Psoas muscle (tissue), 7 donors: ENCODE measurements at regions not wholly inside any gene's neighbourhood (a gene's known extent, or its start where the extent isn't known, plus 50 kb on each side); places are given as distances from the start of the nearest gene placed in this dataset.

Experiments
- ATAC-seq, 4 donors: fragments of 200-7000 bp; cut with Tn5 transposase; one replicate each; pipeline ENCODE4 v1.9.1; 2020; ENCODE audit warnings: moderate library complexity in 3 of 4, mild to moderate bottlenecking in 2 of 4
- DNase-seq, 2 donors: peaks; one replicate each; pipeline ENCODE4 v3.0.0-alpha.2; 2020
- H3K27ac ChIP-seq: fragments of 200-600 bp; one replicate; pipeline ENCODE4 v1.8.0; 2022
- H3K27me3 ChIP-seq, 3 donors: fragments of 200-600 bp in 1 of 3; one replicate each; pipeline versions ENCODE4 v1.6.1 to v1.8.0; 2013 to 2022; ENCODE audit warnings: low read length in 2 of 3, mild to moderate bottlenecking in 2 of 3, moderate library complexity in 1 of 3; ENCODE audit not compliant: insufficient read depth in 3 of 3
- H3K36me3 ChIP-seq, 2 donors: fragments of 200-600 bp in 1 of 2; one replicate each; pipeline versions ENCODE4 v1.6.1 to v1.8.0; 2013 to 2022; ENCODE audit warnings: low read depth in 1 of 2, mild to moderate bottlenecking in 1 of 2, moderate library complexity in 1 of 2; ENCODE audit not compliant: insufficient read depth in 1 of 2
- H3K4me1 ChIP-seq: fragments of 200-600 bp; one replicate; pipeline ENCODE4 v1.8.0; 2022
- H3K4me3 ChIP-seq: fragments of 200-600 bp; one replicate; pipeline ENCODE4 v1.8.0; 2022; ENCODE audit warnings: mild to moderate bottlenecking
- H3K9me3 ChIP-seq: fragments of 200-600 bp; one replicate; pipeline ENCODE4 v1.8.0; 2022
- CTCF ChIP-seq: fragments of 200-600 bp; IDR thresholded peaks from one replicate; pipeline ENCODE4 v1.8.0; 2022; ENCODE audit warnings: antibody characterized with exemption
- WGBS, 3 donors: extraction: QIAGEN DNeasy Blood & Tissue Kit; methylation state at CpG; one replicate each; pipeline versions ENCODE4 v1.1.6 to v1.1.7; 2013; 5-methylcytosine and 5-hydroxymethylcytosine counted together
- intact Hi-C, 2 donors: fragments of 100-400 bp; cut with DNase I; formaldehyde crosslinking; loops; one replicate each; pipeline versions ENCODE4 v1.11.0 to v1.14.2; 2022
- donor health status: healthy with polysubstance abuse.
- donor health status: DM: no; HTN: no; CAD: no; lungs with moderate emphysema.
- donor health status: Bipolar disorder and iron deficiency.
- donor health status: healthy.
- donor health status: DM: yes; HTN: yes; CAD: no.
- donor health status: DM: no; HTN: no; CAD: no.
- donor health status: DM: yes; HTN: yes; CAD: no.

DNA sequence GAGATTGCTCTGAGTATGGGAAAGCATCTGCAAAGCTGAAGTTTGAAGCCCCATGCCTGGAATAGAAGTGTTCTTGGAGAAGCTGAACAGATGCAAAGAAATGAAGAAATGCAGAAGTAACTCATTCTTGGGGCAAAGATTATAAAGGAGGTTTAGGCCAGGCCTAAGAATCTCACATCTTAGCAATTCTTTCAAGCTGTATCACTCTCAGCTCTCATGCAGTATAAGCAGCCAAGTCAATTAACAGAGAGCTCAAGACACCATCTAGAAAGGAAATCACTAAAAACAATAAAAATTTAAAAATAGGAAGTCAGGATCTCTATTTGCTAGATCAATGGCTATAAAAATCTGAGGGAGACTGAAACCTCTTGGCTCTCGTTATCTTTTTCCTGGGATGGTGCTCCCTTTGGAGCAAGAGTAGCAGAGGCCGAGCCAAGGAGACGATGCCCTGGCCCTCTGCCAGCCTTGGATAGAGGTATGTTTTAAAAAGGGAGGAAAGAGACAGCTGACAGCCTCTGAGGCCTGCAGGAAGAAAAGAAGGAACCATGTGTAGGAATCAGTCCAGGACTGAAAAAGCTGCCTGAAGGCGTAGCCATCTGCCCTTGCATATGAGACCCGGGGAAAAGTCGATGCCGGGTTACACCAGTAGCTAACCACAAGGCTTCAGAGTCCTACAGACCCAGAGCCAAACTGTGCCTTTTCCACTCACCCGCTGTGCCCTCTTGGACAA is 229.8 kb downstream of the BLID start:
- DNase-seq (peak; percentile 52 to 66), ATAC-seq (peak in 2 of 4 donors; percentile 26 to 44)
- Histone ChIP-seq H3K36me3 (no peaks in the 10 kb centered on the region), H3K27ac (no peak overlapping the region), H3K4me1 (no peaks in the 10 kb centered on the region), H3K4me3 (no peak overlapping the region), H3K9me3 (no peaks in the 10 kb centered on the region), H3K27me3 (no peaks in the 10 kb centered on the region)
- no peak for TF ChIP-seq CTCF
- intact Hi-C loops = no loop called here
- 11 to 16% (median 11%) methylated on average over 8 of the region's 8 CpGs for WGBS, 3 donors

- intact Hi-C loops = no loop called here
- WGBS, 3 donors = 93 to 95% (median 95%) methylated on average over 2 of the region's 2 CpGs
- TF ChIP-seq CTCF = no peak
- Histone ChIP-seq H3K4me3 (no peak overlapping the region), H3K27ac (no peak overlapping the region), H3K36me3 (no peaks in the 10 kb centered on the region), H3K27me3 (no peaks in the 10 kb centered on the region), H3K4me1 (no peaks in the 10 kb centered on the region), H3K9me3 (no peaks in the 10 kb centered on the region)
- DNase-seq = no peak
- ATAC-seq = no peak
These were observed 231.4 kb downstream of the BLID start for GRCh38 chr11:121884626-121885025.

GRCh38 chr11:121881806-121882205 is 234.2 kb downstream of the BLID start:
- intact Hi-C loops = no loop called here
- 91 to 95% (median 94%) methylated on average over 4 of the region's 4 CpGs for WGBS, 3 donors

DNA sequence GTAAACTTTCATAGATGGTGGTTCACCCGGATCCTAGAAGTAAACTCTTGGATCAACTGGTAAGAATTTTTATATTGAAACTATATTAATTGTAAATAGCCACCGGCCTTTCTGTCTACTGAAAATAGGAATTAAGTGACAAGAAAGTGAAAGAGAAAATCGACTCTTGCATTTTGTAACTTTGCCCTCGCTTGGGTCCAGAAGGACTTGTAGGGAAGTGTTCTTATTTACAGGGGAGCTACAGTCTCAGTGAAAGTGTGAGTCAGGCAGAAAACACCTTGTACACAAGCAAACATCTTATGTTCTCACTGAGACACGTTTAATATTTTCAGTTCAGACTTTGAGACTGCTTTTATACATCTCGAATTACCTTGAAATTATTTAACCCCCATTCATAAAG is 238.9 kb downstream of the BLID start:
- Histone ChIP-seq H3K4me3 (no peak overlapping the region), H3K9me3 (no peaks in the 10 kb centered on the region), H3K36me3 (no peaks in the 10 kb centered on the region), H3K27ac (no peak overlapping the region), H3K27me3 (no peaks in the 10 kb centered on the region), H3K4me1 (peaks cover 12% of the 10 kb centered on the region)
- intact Hi-C loops = no loop called here
- ATAC-seq = no peak
- TF ChIP-seq CTCF = no peak
- WGBS, 3 donors = 81 to 88% (median 88%) methylated on average over 6 of the region's 6 CpGs
- no peak for DNase-seq

More at GRCh38 chr11:121881806-121882205, 234.2 kb downstream of the BLID start:
- Histone ChIP-seq H3K9me3 (no peaks in the 10 kb centered on the region), H3K4me3 (no peak overlapping the region), H3K27ac (no peak overlapping the region), H3K4me1 (no peaks in the 10 kb centered on the region), H3K27me3 (no peaks in the 10 kb centered on the region), H3K36me3 (no peaks in the 10 kb centered on the region)
- ATAC-seq = no peak
- TF ChIP-seq CTCF = no peak
- DNase-seq = no peak

GRCh38 chr11:121873766-121874165 is 242.2 kb downstream of the BLID start:
- H3K27ac ChIP-seq = no peak overlapping the region
- intact Hi-C loops = no loop called here
- H3K27me3 ChIP-seq = no peaks in the 10 kb centered on the region
- H3K4me3 ChIP-seq = no peak overlapping the region
- H3K4me1 ChIP-seq = peaks cover 25% of the 10 kb centered on the region
- DNase-seq = no peak
- H3K9me3 ChIP-seq = no peaks in the 10 kb centered on the region
- 21 to 47% (median 24%) methylated on average over 4 of the region's 4 CpGs for WGBS, 3 donors
- no peak for TF ChIP-seq CTCF
- ATAC-seq = peak in 1 of 4 donors; percentile 49
- no peaks in the 10 kb centered on the region for H3K36me3 ChIP-seq
